ENCODE measurements at regions not wholly inside any gene's neighbourhood (a gene's known extent, or its start where the extent isn't known, plus 50 kb on each side); places are given as distances from the start of the nearest gene placed in this dataset.

GRCh38 chr4:153988492-153989363 is 199.8 kb upstream of the SFRP2 start:
- no peak for DNase-seq (ENCODE audit: low spot score)

GRCh38 chr4:153987291-153987690 is 198.4 kb upstream of the SFRP2 start:
- no peak for DNase-seq (ENCODE audit: low spot score)

- DNase-seq (ENCODE audit: low spot score): no peak
Observed at GRCh38 chr4:153976954-153977353, 188.1 kb upstream of the SFRP2 start.

GRCh38 chr4:153974452-153974851 is 185.6 kb upstream of the SFRP2 start:
- no peak for DNase-seq (ENCODE audit: low spot score)

- no peak for DNase-seq (ENCODE audit: low spot score)
Observed at GRCh38 chr4:153973942-153974341, 185.1 kb upstream of the SFRP2 start.

- no peak for DNase-seq (ENCODE audit: low spot score)
Observed at GRCh38 chr4:153971899-153972298, 183.0 kb upstream of the SFRP2 start.

GRCh38 chr4:153970169-153970568 is 181.3 kb upstream of the SFRP2 start:
- DNase-seq (ENCODE audit: low spot score): no peak

GRCh38 chr4:153969542-153969941 is 180.7 kb upstream of the SFRP2 start:
- DNase-seq (ENCODE audit: low spot score): no peak

GRCh38 chr4:153966641-153967040 is 177.8 kb upstream of the SFRP2 start:
- no peak for DNase-seq (ENCODE audit: low spot score)

GRCh38 chr4:153963216-153963615 is 174.3 kb upstream of the SFRP2 start:
- no peak for DNase-seq (ENCODE audit: low spot score)

- DNase-seq (ENCODE audit: low spot score): no peak
Observed at GRCh38 chr4:153962311-153963039, 173.6 kb upstream of the SFRP2 start.

- no peak for DNase-seq (ENCODE audit: low spot score)
Observed at GRCh38 chr4:153955327-153955726, 166.4 kb upstream of the SFRP2 start.

- no peak for DNase-seq (ENCODE audit: low spot score)
Observed at GRCh38 chr4:153954654-153955053, 165.8 kb upstream of the SFRP2 start.

- DNase-seq (ENCODE audit: low spot score): no peak
Observed at GRCh38 chr4:153950100-153950979, 161.5 kb upstream of the SFRP2 start.

GRCh38 chr4:153948041-153948440 is 159.2 kb upstream of the SFRP2 start:
- no peak for DNase-seq (ENCODE audit: low spot score)

GRCh38 chr4:153947124-153947523 is 158.2 kb upstream of the SFRP2 start:
- DNase-seq (ENCODE audit: low spot score): no peak

- DNase-seq (ENCODE audit: low spot score): no peak
Observed at GRCh38 chr4:153945704-153946103, 156.8 kb upstream of the SFRP2 start.

GRCh38 chr4:153943738-153944415 is 155.0 kb upstream of the SFRP2 start:
- DNase-seq (ENCODE audit: low spot score): no peak

- no peak for DNase-seq (ENCODE audit: low spot score)
Observed at GRCh38 chr4:153940916-153941315, 152.0 kb upstream of the SFRP2 start.

- no peak for DNase-seq (ENCODE audit: low spot score)
Observed at GRCh38 chr4:153939570-153939969, 150.7 kb upstream of the SFRP2 start.

GRCh38 chr4:153938994-153939393 is 150.1 kb upstream of the SFRP2 start:
- DNase-seq (ENCODE audit: low spot score): no peak

- no peak for DNase-seq (ENCODE audit: low spot score)
Observed at GRCh38 chr4:153937289-153937688, 148.4 kb upstream of the SFRP2 start.
